HUDEP-2 (cell line): ENCODE measurements at regions not wholly inside any gene's neighbourhood (a gene's known extent, or its start where the extent isn't known, plus 50 kb on each side); places are given as distances from the start of the nearest gene placed in this dataset.

ENCODE experiments used
- DNase-seq, 76 experiments: peaks; one replicate each; lab custom pipeline; 2025; ENCODE audit not compliant: unreplicated experiment in 76 of 76; lab: John Stamatoyannopoulos, UW

DNA sequence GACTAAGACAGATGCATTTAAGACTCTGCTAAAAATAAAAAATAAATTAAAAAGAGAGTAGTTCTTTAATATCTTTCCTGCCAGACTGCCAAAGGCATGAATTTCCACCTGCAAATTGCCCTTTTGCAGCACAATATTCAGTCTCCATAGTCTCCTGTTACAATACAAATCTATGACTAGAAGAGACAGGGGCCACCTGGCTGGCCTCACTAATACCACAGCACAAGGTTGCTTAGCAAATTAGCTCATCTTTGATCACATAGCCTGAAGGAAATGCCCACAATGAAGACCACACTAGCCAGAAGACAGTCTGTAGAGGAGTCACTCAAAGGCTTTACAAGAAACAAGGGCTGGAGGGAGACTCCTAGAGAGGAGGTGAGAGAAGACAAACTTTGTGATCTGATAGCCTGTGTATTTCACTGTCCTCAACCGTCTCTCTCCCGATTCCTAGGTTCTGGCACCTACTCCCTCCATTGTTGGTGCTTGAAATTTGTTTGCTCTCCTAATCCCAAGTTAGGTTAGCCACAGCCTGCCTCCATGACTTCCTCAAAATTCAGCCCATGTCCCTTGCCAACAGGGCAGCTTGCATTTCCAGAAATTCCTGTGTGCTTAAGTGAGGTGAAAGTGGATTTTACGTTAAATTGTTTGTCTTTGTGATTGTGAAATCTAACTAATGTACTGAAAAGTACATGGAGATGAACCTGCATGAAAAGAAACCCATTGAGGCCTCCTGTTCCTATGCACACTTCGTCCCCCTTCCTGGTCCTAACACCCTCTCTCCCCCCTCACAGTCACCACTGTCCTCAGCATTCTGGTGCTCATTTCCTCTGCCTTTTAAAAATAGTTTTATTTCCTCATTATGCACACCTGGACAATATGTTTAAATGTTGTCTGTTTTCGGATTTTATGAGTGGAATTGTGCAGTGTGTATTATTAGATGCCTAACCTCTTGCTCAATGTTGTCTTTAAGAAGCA lies 88.7 kb upstream of the PLXNC1 start:
- no peak for DNase-seq

DNA sequence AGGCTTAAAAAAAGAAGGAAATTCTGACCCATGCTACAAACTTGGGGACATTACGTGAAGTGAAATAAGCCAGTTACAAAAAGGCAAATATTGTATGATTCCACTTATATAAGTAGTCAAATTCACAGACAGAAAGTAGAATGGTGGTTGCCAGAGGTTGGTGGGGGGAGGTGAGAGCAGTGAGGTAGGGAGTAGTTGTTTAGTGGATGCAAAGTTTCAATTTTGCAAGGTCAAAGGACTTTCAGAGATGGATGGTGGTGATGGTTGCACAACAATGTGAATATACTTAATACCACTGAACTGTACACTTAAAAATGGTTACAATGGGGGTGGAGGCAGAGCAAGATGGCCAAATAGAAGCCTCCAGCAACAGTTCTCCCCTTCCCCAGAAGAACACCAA lies 86.2 kb upstream of the PLXNC1 start:
- DNase-seq = no peak

DNA sequence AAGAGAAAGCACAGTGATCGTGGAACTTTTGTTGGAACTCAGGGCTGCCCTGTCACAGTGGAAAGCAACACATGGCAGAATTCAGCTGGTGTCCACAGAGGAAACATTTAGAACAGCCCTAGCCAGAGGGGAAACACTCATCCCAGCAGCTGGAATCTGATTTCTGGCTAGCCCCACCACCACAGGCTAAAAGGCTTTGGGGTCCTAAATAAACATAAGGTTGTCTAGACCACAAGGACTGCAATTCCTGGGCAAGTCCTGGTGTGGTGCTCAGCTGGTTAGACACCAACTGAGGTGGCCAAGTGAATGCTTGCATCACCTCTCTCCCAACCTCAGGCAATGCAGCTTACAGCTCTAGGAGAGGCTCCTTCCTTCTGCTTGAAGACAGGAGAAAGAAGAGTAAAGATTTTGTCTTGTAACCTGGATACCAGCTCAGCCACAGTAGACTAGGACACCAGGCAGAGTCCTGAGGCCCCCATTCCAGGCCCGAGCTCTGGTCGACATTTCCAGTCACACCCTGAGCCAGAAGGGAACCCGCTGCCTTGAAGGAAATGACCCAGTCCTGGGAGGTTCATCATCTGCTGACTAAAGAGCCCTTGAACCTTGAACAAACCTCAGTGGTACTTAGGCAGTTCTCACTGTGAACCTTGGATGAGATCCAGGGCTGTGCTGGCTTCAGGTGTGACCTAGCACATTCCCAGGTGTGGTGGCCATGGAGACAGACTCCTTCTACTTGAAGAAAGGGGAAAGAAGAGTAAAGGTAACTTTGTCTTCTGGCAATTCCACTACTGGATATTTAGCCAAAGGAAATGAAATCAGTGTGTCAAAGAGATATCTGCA lies 85.4 kb upstream of the PLXNC1 start:
- no peak for DNase-seq

- no peak for DNase-seq
Measured at GRCh38 chr12:94070520-94070919, 77.9 kb upstream of the PLXNC1 start.

DNA sequence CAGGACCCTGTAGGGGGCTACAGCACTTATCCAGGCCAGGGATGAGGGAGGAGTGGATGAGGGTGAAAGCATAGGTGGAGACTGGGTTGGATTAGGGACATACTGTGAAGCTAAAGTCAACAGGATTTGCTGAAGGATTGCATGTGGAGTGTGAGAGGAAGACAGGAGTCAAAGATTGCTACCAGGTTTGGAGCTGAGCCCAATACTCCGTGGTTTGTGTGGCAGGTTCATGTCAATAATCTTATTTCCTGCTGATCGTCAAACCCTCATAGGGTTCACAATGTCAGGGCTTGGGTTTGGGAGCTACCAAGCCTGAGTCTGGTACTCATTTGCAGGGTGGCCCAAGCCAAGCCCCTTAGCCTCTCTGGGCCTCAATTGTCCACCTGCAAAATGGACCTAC lies 77.1 kb upstream of the PLXNC1 start:
- DNase-seq = no peak

- no peak for DNase-seq
Measured at GRCh38 chr12:94073441-94074051, 74.8 kb upstream of the PLXNC1 start.

DNA sequence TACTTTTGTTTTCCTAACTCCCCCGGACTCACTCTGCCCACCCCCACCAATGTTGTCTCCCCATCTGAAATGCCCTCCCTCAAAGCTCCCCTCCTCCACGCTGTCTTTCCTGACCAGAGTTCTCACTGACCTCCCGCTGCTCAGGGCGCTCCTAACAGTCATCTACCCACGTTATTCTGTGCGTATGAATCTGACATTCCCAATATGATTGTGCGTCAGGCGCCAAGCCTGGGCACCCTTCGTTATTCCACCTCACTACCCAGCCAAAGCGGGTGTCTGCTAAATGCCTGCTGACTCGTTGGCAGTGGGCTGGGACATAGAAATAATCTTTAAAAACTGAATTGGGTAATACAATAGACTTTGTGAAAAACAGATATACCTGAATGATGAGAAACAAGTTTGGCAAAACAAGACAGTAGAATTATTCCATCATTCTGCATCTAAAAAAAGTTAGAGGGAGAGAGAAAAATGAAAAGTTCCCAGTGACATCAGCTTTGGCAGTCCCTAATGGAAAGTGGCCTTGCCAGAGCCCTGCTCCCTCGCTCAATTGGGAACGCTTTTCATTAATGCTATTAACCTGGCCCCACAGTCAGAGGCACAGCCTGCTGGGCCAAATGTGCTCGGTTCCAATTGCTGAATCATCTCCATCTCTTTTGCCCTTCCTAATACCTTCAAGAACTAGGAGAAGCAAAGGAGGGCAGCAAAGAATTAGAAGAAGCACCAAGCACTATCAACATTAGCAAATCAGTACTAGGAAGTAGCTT lies 74.0 kb upstream of the PLXNC1 start:
- no peak for DNase-seq

GRCh38 chr12:94074980-94075629 lies 73.3 kb upstream of the PLXNC1 start:
- DNase-seq = peak in 4 of 76 experiments; percentile 6 to 25 (median 10)

DNA sequence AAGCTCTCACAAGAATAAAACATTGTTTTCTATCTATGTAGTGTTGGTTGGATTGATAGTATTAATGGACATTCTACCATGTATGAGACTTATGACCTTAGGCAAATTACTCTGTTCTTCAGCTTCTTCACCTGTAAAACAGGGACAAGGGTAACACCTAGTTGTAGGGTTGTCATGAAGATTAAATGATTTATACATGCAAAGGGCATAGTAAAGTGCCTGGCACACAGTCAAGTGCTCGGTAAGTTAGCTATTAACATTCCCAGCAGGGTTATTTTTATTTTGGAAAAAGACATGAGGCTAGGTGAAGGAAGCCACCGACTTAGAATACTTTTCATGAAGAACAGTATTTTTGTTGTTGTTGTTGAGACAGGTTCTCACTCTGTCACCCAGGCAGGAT lies 71.2 kb upstream of the PLXNC1 start:
- no peak for DNase-seq

- DNase-seq = no peak
Measured at GRCh38 chr12:94078138-94078723, 70.1 kb upstream of the PLXNC1 start.

DNA sequence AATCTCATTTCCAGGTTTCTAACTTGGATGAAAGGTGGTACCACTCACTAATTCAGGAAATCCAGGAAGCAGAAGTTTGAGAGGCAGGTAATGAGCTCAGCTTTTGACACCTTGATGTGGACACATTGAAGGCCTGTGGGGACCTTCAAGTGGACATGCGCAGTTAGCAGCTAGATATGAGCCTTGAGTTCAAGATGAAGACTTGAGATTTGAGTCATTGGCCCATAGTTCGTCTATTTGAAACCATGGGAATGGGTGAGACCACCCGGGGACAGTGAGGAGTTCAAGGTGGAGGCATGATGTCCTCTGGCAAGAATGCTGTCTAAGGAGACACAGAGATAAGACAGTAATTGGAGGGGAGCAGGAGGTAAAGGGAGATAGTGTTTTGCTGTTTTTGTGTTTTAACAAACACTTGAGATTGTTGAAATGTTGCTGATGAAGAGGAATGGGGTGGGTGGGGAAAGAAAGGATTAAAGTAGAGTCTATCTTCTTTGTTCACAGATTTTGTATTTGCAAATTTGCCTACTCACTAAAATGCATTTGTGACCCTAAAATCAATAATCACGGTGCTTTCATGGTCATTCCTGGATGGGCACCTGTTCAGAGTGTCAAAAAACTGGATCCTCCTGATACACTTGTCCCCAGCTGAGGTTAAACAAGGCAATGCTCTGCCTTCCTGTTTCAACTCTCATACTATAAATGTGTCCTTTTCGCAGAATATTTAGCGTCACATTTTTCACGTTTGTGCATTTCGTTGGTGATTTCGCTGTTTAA lies 69.5 kb upstream of the PLXNC1 start:
- no peak for DNase-seq

DNA sequence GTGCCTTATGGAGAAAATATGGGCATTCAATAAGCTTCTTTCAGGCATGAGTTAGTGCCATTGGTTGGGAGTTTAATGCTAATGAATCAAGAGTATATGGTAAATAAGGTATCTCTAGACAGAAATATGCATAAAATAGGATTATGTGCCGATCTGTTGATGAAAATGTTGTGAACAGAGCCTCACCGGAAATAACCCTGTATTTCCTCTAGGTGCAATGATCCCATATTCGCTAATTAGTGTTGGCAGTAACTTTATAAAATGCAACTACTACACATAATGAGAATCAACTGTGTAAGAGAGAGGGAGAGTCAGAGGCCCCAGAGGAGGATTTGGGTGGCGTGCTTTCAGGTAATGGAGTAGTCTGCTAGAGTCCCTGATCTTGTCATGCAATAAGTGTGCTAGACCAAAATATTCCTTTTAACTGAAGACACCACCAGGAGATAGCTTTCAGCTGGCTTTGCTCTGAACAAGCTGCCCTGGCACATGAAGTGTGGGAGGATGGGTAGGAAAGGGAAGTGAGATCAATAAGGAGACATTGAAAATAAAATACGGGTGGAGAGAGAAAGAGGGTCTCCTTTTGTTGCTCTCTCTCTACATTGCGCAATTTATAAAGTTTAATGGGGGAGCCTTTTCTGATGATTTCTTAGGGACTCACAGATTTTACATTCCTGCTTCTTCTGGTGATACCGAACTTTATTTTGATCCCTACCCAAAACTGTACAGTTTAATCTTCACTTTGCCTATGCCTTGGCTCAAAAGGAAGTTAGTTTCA lies 68.6 kb upstream of the PLXNC1 start:
- no peak for DNase-seq

DNA sequence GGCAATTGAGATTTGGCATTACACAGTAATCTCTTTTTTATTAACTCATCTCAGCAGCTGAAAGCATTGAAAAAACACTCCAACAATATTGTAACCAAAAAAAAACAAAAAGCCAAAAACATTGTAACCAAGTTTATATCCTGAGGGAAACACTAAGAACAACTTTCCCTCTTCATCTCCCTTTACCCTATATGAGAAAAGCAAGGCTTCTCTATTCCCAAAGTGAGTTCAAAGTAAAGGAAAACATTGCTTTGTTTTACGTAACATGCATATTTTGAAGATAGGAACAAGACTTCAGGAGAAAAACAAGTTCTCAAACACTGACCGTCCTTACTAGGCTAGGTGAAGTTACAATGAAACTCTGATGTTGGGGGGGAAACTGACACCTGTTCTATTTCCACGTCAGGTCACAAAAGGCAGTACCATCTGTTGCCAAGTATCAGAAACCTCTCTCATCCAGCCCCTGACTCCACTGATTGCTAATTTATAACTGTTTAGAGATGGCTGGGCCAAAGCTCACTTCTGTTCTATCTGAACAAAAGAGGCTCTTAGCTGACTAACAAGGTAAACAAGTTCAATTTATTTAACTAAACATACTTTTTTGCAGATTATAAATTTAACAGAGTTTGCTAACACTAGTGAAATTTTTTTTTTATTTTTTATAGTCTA lies 67.9 kb upstream of the PLXNC1 start:
- no peak for DNase-seq

DNA sequence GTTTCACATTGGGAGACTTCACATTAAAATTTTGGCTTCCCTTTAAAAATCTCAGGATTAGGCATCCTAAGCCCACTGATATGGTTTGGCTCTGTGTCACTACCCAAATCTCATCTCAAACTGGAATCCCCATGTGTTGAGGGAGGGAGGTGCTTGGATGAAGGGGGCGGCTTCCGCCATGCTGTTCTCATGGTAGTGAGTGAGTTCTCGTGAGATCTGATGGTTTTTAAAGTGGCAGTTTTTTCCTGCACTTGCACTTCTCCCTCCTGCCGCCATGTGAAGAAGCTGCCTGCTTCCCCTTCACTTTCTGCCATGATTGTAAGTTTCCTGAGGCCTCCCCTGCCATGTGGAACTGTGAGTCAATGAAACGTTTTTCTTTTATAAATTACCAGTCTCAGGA lies 65.7 kb upstream of the PLXNC1 start:
- no peak for DNase-seq

DNA sequence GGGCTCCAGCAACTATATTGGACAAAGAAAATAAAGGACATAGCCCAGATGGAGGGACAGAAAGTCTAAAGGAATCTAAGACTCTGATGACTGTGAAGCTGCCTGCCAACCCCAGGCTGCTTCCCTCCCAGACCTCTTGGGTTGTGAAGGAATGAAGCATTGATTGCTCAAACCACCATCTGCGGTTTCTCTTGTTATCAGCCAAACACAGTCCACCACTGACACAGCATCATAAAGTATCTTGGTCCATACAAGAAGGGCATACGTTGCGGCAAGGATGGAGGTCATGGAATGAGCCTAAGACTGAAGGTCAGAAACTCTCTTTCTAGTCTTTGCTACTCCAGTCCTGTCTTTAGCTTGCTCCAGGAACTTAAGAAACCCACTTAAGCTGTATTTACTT lies 58.5 kb upstream of the PLXNC1 start:
- DNase-seq = peak in 29 of 76 experiments; percentile 6 to 67 (median 33)

DNA sequence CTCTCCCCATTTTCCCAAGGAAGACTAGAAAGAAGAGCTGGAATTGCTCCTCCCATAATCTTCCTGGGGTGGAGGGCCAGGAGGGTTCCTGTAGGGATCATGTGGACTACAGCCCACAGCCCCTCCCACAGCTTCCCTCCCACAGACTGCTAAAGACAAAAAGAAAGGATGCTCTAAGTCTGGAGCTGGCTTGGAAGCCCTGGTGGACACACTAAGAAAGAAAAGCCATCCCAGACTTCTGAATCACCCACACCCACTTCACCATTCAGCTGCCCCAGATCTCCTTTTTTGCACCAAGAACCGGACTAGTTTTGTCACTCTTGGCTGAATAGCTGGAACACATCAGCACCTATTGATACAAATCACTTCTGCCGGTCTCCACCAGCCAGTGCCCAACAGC lies 56.8 kb upstream of the PLXNC1 start:
- no peak for DNase-seq

DNA sequence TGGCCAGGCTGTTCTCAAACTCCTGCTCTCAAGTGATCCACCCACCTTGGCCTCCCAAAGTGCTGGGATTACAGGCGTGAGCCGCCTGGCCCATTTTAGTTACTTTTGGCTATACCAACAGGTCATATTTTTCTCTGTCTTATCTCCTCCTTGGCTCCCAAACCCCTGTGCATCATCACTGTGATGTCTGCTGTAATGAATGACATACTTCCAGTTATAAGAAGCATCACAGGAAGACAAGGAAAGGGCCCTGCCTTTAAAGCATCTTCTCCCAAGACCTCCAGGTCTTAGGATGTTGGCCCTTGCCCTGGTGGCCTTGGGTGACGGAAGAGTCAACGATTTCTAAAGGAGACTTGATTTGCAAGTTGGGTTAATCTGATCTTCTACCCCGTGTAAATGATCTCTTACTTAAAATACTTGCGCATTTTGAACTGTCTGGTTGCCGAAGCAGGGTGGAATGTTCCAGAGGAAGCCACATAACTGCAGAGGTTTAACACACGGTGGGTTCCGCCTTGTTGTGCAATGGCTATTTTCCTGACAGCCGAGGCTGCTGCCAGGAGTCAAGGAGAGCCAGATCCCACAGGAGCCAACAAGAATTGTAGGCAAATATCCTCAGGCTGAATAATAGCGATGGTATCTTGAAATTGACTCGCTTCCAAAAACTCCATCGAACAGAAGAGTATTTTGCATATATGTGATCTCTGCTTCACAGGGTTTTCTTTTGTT lies 55.7 kb upstream of the PLXNC1 start:
- DNase-seq = no peak
